GM23248 (cell line): ENCODE measurements at regions not wholly inside any gene's neighbourhood (a gene's known extent, or its start where the extent isn't known, plus 50 kb on each side); places are given as distances from the start of the nearest gene placed in this dataset.
A peak's percentile ranks its signal among the peaks of the same experiment; 100 is the strongest.

ENCODE experiments used
- DNase-seq: peaks from one replicate; pipeline ENCODE4 v3.0.0-alpha.2; 2015
- H2AFZ ChIP-seq: fragments of 200-600 bp; sonication (generic); 2 replicates; pipeline ENCODE4 v1.6.1; 2016; ENCODE audit warnings: antibody characterized with exemption
- H3F3A ChIP-seq: fragments of 200-600 bp; sonication (generic); 2 replicates; pipeline ENCODE4 v1.6.1; 2016; ENCODE audit warnings: mild to moderate bottlenecking, antibody characterized with exemption, mixed run types; ENCODE audit not compliant: insufficient read depth
- H3K27ac ChIP-seq: fragments of 200-600 bp; sonication (generic); 2 replicates; pipeline ENCODE4 v1.5.1; 2016; ENCODE audit warnings: mild to moderate bottlenecking
- H3K27me3 ChIP-seq: fragments of 200-600 bp; sonication (generic); replicated peaks from 2 replicates; pipeline ENCODE4 v1.6.1; 2016; ENCODE audit warnings: mild to moderate bottlenecking; ENCODE audit not compliant: insufficient read depth
- H3K36me3 ChIP-seq: fragments of 200-600 bp; sonication (generic); 2 replicates; pipeline ENCODE4 v1.6.1; 2016; ENCODE audit warnings: low read depth, mild to moderate bottlenecking
- H3K4me1 ChIP-seq: fragments of 200-600 bp; sonication (generic); 2 replicates; pipeline ENCODE4 v1.6.1; 2016; ENCODE audit warnings: mild to moderate bottlenecking; ENCODE audit not compliant: insufficient read depth
- H3K4me2 ChIP-seq: fragments of 200-600 bp; sonication (generic); one replicate; pipeline ENCODE4 v1.6.1; 2016; ENCODE audit warnings: mild to moderate bottlenecking; ENCODE audit not compliant: unreplicated experiment
- H3K4me3 ChIP-seq: fragments of 200-600 bp; sonication (generic); 2 replicates; pipeline ENCODE4 v1.5.1; 2016; ENCODE audit warnings: mild to moderate bottlenecking
- H3K79me2 ChIP-seq: fragments of 200-600 bp; sonication (generic); 2 replicates; pipeline ENCODE4 v1.6.1; 2016; ENCODE audit warnings: mild to moderate bottlenecking; ENCODE audit not compliant: insufficient read depth
- H3K9ac ChIP-seq: fragments of 200-600 bp; sonication (generic); 2 replicates; pipeline ENCODE4 v1.6.1; 2016; ENCODE audit warnings: mild to moderate bottlenecking
- H3K9me2 ChIP-seq: fragments of 200-600 bp; sonication (generic); 2 replicates; pipeline ENCODE4 v1.6.1; 2016; ENCODE audit warnings: mixed run types, mild to moderate bottlenecking, moderate library complexity; ENCODE audit not compliant: insufficient read depth
- H3K9me3 ChIP-seq: fragments of 200-600 bp; sonication (generic); one replicate; pipeline ENCODE4 v1.6.1; 2017; ENCODE audit warnings: low read depth
- H4K20me1 ChIP-seq: fragments of 200-600 bp; sonication (generic); 2 replicates; pipeline ENCODE4 v1.6.0; 2016; ENCODE audit not compliant: insufficient read depth
- EZH2 ChIP-seq: fragments of 200-600 bp; sonication (generic); IDR thresholded peaks from 2 replicates; pipeline ENCODE4 v1.6.1; 2018; ENCODE audit warnings: antibody characterized with exemption, mild to moderate bottlenecking; ENCODE audit not compliant: insufficient read depth, poor library complexity, severe bottlenecking
- EZH2phosphoT487 ChIP-seq: fragments of 200-600 bp; sonication (generic); IDR thresholded peaks from 2 replicates; pipeline ENCODE4 v1.6.1; 2018; ENCODE audit warnings: antibody characterized with exemption, moderate library complexity, mild to moderate bottlenecking, low read depth; ENCODE audit not compliant: insufficient read depth
- WGBS, 2 experiments: methylation state at CpG; one replicate each; pipeline ENCODE4 v1.1.6; 2015 to 2017; ENCODE audit warnings: low lambda C conversion rate in 2 of 2, low coverage in 1 of 2; ENCODE audit errors: missing lambda C conversion rate in 2 of 2; 5-methylcytosine and 5-hydroxymethylcytosine counted together
- in situ Hi-C: fragments of 300-500 bp; cut with MboI; formaldehyde crosslinking; loops from 2 replicates; pipeline ENCODE4 v1.15.0; 2020

GRCh38 chr11:123363556-123363955, 66.5 kb upstream of the GRAMD1B start:
- WGBS, 2 experiments = 9 to 14% methylated on average over 4 of the region's 4 CpGs
- Histone ChIP-seq H3K9me3 (no peaks in the 10 kb centered on the region), H3K4me2 (no peak overlapping the region), H3K79me2 (no peaks in the 10 kb centered on the region), H3K27ac (no peak overlapping the region), H3K27me3 (peaks cover 53% of the 10 kb centered on the region), H3K4me3 (no peak overlapping the region), H3F3A (peaks cover 4% of the 10 kb centered on the region; the same call in 1 of the 2 replicates), H3K36me3 (no peaks in the 10 kb centered on the region), H2AFZ (no peak overlapping the region), H4K20me1 (no peaks in the 10 kb centered on the region), H3K9ac (no peak overlapping the region), H3K4me1 (0 out of 2 replicates have a peak, but pooled peaks cover 5% of the 10 kb centered on the region), H3K9me2 (no peaks in the 10 kb centered on the region)
- TF ChIP-seq EZH2phosphoT487 = no peak
- TF ChIP-seq EZH2 = no peak
- in situ Hi-C loops = no loop called here
- no peak for DNase-seq

GRCh38 chr11:123362941-123363340, 67.1 kb upstream of the GRAMD1B start:
- Histone ChIP-seq H3K79me2 (no peaks in the 10 kb centered on the region), H3K4me2 (peak overlapping the region; percentile 38), H4K20me1 (no peaks in the 10 kb centered on the region), H3K9me2 (no peaks in the 10 kb centered on the region), H2AFZ (peak overlapping the region; percentile 5; the same call in 1 of the 2 replicates), H3K27me3 (peaks cover 53% of the 10 kb centered on the region), H3K4me1 (peaks cover 5% of the 10 kb centered on the region; the same call in 1 of the 2 replicates), H3K36me3 (no peaks in the 10 kb centered on the region), H3K9me3 (no peaks in the 10 kb centered on the region), H3F3A (peaks cover 4% of the 10 kb centered on the region; the same call in 1 of the 2 replicates), H3K4me3 (peak overlapping the region; percentile 4; the same call in 1 of the 2 replicates), H3K9ac (no peak overlapping the region), H3K27ac (no peak overlapping the region)
- DNase-seq = peak; percentile 4
- TF ChIP-seq EZH2phosphoT487 (no peak), EZH2 (no peak)
- WGBS, 2 experiments = 5 to 10% methylated on average over 8 to 9 of the region's 9 CpGs
- in situ Hi-C loops = no loop called here

- Histone ChIP-seq H3K27me3 (peaks cover 48% of the 10 kb centered on the region), H3K4me2 (no peak overlapping the region), H4K20me1 (no peaks in the 10 kb centered on the region), H3K9ac (no peak overlapping the region), H2AFZ (no peak overlapping the region), H3K9me2 (no peaks in the 10 kb centered on the region), H3K9me3 (no peaks in the 10 kb centered on the region), H3K4me1 (peaks cover 9% of the 10 kb centered on the region; the same call in 1 of the 2 replicates), H3F3A (peaks cover 4% of the 10 kb centered on the region; the same call in 1 of the 2 replicates), H3K4me3 (no peak overlapping the region), H3K36me3 (no peaks in the 10 kb centered on the region), H3K27ac (no peak overlapping the region), H3K79me2 (no peaks in the 10 kb centered on the region)
- in situ Hi-C loops = no loop called here
- no peak for DNase-seq
- TF ChIP-seq EZH2phosphoT487 = no peak
- no peak for TF ChIP-seq EZH2
Observed at GRCh38 chr11:123362186-123362585, 67.9 kb upstream of the GRAMD1B start.

DNA sequence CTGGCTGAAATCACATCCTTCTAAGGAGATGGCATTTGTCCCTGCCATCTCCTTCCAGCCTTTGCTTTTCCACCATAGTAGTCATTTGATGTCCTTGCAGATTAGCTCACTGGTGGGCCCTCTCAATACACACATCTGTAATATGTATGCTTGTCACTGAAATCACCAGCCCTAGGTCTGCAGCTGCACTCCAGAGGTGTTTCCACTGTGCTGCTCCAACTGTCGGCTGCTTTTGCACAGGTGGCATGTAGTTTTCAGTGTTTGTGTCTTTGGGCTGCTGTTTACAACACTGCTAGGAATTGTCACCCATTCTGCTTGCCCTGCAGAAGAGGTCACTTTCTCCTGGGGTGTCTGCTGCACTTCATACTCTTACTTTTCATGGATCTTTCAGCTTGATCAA, 69.0 kb upstream of the GRAMD1B start:
- H3K27me3 ChIP-seq = peaks cover 50% of the 10 kb centered on the region
- no peaks in the 10 kb centered on the region for H3K9me3 ChIP-seq

More for the DNA sequence above, 69.0 kb upstream of the GRAMD1B start:
- Histone ChIP-seq H4K20me1 (no peaks in the 10 kb centered on the region), H3K9ac (no peak overlapping the region), H3K36me3 (no peaks in the 10 kb centered on the region), H3K4me3 (no peak overlapping the region), H3K79me2 (no peaks in the 10 kb centered on the region), H3K27ac (no peak overlapping the region), H3F3A (peaks cover 4% of the 10 kb centered on the region; the same call in 1 of the 2 replicates), H3K4me2 (no peak overlapping the region), H3K4me1 (peaks cover 9% of the 10 kb centered on the region; the same call in 1 of the 2 replicates), H3K9me2 (no peaks in the 10 kb centered on the region), H2AFZ (no peak overlapping the region)
- WGBS, 2 experiments = 38 to 71% methylated on average over 1 of the region's 1 CpG
- TF ChIP-seq EZH2 (no peak), EZH2phosphoT487 (no peak)
- DNase-seq = no peak
- in situ Hi-C loops = no loop called here
